Mesothelial cell of epicardium (in vitro differentiated cells): ENCODE measurements at regions not wholly inside any gene's neighbourhood (a gene's known extent, or its start where the extent isn't known, plus 50 kb on each side); places are given as distances from the start of the nearest gene placed in this dataset.

Source experiments
- DNase-seq, 2 experiments: peaks; one replicate each; pipeline ENCODE4 v3.0.0; 2021; ENCODE audit warnings: low spot score in 2 of 2; ENCODE audit not compliant: unreplicated experiment in 2 of 2
- H3K27ac Mint-ChIP-seq: 2 replicates; pipeline ENCODE4 v1.8.0; 2021; ENCODE audit warnings: mixed read lengths
- H3K27me3 Mint-ChIP-seq: 2 replicates; pipeline ENCODE4 v1.8.0; 2021; ENCODE audit warnings: low read depth, mixed read lengths
- H3K36me3 Mint-ChIP-seq: 2 replicates; pipeline ENCODE4 v1.8.0; 2021; ENCODE audit warnings: mixed read lengths
- H3K4me1 Mint-ChIP-seq: 2 replicates; pipeline ENCODE4 v1.8.0; 2021; ENCODE audit warnings: mixed read lengths
- H3K4me3 Mint-ChIP-seq: 2 replicates; pipeline ENCODE4 v1.8.0; 2021; ENCODE audit warnings: mild to moderate bottlenecking, moderate library complexity, mixed read lengths
- H3K9me3 Mint-ChIP-seq: 2 replicates; pipeline ENCODE4 v1.8.0; 2021; ENCODE audit warnings: mixed read lengths
- TF ChIP-seq, protein P1 (sequence below): fragments of 200-600 bp; sonication (generic); IDR thresholded peaks from one replicate; pipeline ENCODE4 v1.5.0; 2021; ENCODE audit warnings: antibody characterized with exemption; ENCODE audit not compliant: unreplicated experiment

- H3K27me3 Mint-ChIP-seq, result no peaks in the 10 kb centered on the region
- H3K4me3 Mint-ChIP-seq, result no peak overlapping the region
- DNase-seq, result no peak
- TF ChIP-seq, protein P1, sequence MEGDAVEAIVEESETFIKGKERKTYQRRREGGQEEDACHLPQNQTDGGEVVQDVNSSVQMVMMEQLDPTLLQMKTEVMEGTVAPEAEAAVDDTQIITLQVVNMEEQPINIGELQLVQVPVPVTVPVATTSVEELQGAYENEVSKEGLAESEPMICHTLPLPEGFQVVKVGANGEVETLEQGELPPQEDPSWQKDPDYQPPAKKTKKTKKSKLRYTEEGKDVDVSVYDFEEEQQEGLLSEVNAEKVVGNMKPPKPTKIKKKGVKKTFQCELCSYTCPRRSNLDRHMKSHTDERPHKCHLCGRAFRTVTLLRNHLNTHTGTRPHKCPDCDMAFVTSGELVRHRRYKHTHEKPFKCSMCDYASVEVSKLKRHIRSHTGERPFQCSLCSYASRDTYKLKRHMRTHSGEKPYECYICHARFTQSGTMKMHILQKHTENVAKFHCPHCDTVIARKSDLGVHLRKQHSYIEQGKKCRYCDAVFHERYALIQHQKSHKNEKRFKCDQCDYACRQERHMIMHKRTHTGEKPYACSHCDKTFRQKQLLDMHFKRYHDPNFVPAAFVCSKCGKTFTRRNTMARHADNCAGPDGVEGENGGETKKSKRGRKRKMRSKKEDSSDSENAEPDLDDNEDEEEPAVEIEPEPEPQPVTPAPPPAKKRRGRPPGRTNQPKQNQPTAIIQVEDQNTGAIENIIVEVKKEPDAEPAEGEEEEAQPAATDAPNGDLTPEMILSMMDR, result no peak
- no peak overlapping the region for H3K27ac Mint-ChIP-seq
- peaks cover 24% of the 10 kb centered on the region for H3K9me3 Mint-ChIP-seq
- H3K36me3 Mint-ChIP-seq, result peaks cover 2% of the 10 kb centered on the region
- no peaks in the 10 kb centered on the region for H3K4me1 Mint-ChIP-seq
Observed at GRCh38 chr2:122610948-122611609, 855.6 kb downstream of the TSN start.

DNA sequence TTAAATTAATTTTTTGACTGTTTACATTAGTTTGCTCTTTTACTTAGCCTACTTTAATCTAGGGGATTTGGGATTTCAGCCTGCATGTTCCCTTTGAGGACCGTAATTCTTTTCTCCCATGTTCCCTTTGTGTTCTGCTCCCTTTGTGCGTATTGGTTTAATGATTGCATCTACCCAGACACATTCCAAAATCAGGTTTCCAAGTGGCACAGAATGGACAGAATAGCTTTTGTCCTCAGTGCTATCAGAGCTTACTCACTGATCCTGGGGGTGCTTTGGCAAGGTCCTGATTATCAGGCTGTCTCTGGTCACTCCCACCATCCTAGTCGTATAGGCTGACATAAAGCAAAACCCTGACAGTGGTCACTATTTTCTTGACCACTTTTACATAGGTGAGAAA is 867.5 kb downstream of the TSN start:
- Mint-ChIP-seq H3K36me3 (peaks cover 1% of the 10 kb centered on the region), H3K27ac (no peak overlapping the region), H3K9me3 (peaks cover 13% of the 10 kb centered on the region), H3K4me3 (no peak overlapping the region), H3K27me3 (no peaks in the 10 kb centered on the region), H3K4me1 (peaks cover 5% of the 10 kb centered on the region)
- no peak for DNase-seq
- TF ChIP-seq, protein P1, result no peak

- H3K9me3 Mint-ChIP-seq, result no peaks in the 10 kb centered on the region
- H3K27ac Mint-ChIP-seq, result no peak overlapping the region
- no peaks in the 10 kb centered on the region for H3K36me3 Mint-ChIP-seq
- DNase-seq, result no peak
- TF ChIP-seq, protein P1, result no peak
- H3K27me3 Mint-ChIP-seq, result no peaks in the 10 kb centered on the region
- peaks cover 5% of the 10 kb centered on the region for H3K4me1 Mint-ChIP-seq
- no peak overlapping the region for H3K4me3 Mint-ChIP-seq
Observed at GRCh38 chr2:122627388-122627787, 871.9 kb downstream of the TSN start.

- TF ChIP-seq, protein P1, result no peak
- peaks cover 30% of the 10 kb centered on the region for H3K4me1 Mint-ChIP-seq
- H3K36me3 Mint-ChIP-seq, result no peaks in the 10 kb centered on the region
- H3K27me3 Mint-ChIP-seq, result no peaks in the 10 kb centered on the region
- no peak for DNase-seq
- H3K9me3 Mint-ChIP-seq, result no peaks in the 10 kb centered on the region
- no peak overlapping the region for H3K4me3 Mint-ChIP-seq
- peak overlapping the region; percentile 87 for H3K27ac Mint-ChIP-seq
Observed at GRCh38 chr2:122634256-122634655, 878.8 kb downstream of the TSN start.

GRCh38 chr2:122634920-122635319 is 879.5 kb downstream of the TSN start:
- Mint-ChIP-seq H3K4me1 (peaks cover 36% of the 10 kb centered on the region), H3K9me3 (no peaks in the 10 kb centered on the region), H3K27me3 (no peaks in the 10 kb centered on the region), H3K36me3 (no peaks in the 10 kb centered on the region), H3K27ac (peak overlapping the region; percentile 87), H3K4me3 (no peak overlapping the region)
- DNase-seq, result no peak
- TF ChIP-seq, protein P1, result no peak
